Activated T-cell treated with anti-CD3 and anti-CD28 coated beads for 48 hours (primary cell): ENCODE measurements at regions not wholly inside any gene's neighbourhood (a gene's known extent, or its start where the extent isn't known, plus 50 kb on each side); places are given as distances from the start of the nearest gene placed in this dataset.

Experiments used
- DNase-seq: peaks from one replicate; pipeline ENCODE4 v3.0.0-alpha.2; 2020; ENCODE audit warnings: low read depth

DNA sequence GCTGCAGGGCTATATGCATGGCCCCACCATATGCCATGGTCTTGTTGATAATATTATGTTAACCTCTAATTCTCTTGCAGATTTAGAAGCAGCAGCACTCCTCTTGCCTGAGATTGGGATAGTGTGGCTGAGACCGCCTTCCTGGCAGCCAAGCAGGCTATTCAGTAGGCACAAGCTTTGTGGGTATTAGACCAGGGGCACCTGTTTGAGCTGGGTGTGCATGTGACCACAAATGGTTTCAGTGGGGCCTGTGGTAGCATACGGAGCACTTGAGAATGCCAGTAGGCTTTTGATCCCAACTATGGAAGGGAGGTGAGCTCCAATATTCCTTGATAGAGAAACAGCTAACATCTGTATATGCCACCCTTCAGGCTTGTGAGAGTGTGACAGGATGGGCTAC is 625.1 kb upstream of the NUDT12 start:
- DNase-seq, result no peak

DNA sequence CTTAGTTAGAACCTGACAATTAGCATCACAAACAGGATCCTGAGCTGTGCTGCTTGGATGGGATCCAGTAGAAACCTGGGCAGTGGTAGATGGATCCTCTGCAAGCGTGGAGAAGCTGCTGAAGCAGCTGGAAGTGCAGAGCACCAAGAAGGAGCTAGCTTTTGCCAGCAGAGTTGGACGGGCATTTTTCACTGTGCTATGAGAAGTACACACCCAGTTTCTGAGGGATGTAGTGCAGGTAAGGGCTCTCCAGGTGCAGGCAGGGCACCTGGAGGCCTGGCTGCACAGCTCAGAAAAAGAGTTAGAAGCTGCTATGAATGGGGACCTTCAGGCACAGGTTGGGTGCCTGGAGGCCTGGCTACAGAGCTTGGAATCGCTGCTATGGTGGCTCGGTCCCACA is 623.9 kb upstream of the NUDT12 start:
- no peak for DNase-seq

DNA sequence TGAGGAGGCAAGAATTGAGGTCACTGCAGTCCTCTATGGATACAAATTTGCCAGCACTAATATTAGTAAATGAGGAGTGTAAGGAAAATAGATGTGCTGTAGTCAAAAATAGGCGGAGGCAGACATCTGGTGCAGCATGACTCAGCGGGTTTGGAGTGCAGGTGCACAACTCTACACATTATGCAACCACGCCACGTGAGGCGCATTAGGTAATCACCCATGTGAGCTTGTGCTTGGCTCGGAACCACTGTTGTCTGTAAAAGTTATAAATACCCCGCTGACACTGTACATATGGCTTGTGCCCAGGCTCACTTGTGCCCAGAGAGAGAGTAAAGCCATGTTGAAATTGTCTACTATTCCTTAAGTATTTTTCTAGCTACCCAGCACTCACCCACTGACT is 623.5 kb upstream of the NUDT12 start:
- no peak for DNase-seq

DNA sequence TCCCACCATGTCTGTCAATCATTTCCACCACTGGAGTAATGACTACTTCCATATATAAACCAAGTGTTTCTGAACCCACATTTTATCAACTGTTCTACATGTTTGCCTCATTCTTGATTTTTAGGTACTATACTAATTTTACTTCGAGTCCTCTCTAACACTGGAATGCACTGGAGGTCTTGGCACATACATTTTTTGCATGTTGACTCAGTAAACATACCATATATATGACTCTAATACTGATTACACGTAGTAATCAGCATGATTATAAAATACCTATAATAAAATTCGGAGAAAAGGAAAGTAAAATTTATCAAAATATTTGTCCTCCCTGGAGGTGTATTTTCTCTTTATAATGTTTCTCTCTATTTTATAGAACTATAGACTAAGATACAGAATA is 621.7 kb upstream of the NUDT12 start:
- no peak for DNase-seq

- no peak for DNase-seq
These were observed 616.4 kb upstream of the NUDT12 start for GRCh38 chr5:104178829-104179456.

DNA sequence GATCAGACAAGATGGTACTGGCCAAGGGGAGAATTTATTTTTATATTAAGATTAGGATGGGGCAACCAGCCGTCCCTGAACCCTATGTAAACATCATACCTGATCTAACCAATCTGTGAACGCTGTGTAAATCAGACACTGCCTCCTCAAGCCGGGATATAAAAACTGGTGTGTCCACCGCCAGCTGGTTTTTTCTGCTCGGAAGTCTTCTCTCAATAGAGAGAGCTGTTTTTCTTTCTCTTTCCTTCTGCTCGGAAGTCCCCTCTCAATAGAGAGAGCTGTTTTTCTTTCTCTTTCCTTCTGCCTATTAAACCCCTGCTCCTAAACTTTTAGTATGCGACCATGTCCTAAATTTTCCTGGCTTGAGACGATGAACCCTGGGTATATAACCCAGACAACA is 615.5 kb upstream of the NUDT12 start:
- no peak for DNase-seq

DNA sequence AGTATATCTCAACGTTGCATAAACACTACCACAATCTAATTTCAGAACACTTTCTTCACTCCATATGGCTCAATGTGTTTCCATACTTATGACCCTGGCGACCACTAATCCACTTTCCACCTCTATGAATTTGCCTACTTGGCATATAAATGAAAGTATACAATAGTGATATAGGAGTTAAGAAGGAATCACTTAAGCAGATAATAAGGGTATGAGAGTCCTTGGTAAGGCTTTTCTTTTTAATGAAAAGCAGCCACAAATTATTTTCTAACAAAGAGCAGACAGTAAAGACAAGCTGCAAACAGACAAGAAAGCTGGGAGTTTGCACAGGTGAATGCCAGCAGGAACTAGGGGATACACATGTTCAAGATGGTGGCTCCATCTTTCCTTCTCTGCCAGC is 615.1 kb upstream of the NUDT12 start:
- no peak for DNase-seq

DNA sequence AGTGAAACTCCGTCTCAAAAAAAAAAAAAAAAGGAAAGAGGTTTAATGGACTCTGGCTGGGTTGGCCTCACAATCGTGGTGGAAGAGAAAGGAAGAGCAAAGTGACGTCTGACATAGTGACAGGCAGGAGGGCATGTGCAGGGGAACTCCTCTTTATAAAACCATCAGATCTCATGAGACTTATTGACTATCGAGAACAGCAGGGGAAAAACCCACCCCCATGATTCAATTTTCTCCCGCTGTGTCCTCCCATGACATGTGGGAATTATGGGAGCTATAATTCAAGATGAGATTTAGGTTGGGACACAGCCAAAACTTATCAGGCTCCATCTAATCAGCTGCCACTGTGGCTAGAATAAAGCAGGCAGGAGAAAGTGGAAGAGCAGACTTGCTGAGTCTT is 610.4 kb upstream of the NUDT12 start:
- no peak for DNase-seq

GRCh38 chr5:104171958-104172690 is 609.5 kb upstream of the NUDT12 start:
- DNase-seq, result no peak

GRCh38 chr5:104170926-104171325 is 608.3 kb upstream of the NUDT12 start:
- no peak for DNase-seq

- DNase-seq, result no peak
These were observed 584.1 kb upstream of the NUDT12 start for GRCh38 chr5:104146652-104147051.

- DNase-seq, result no peak
These were observed 577.3 kb upstream of the NUDT12 start for GRCh38 chr5:104139840-104140239.

DNA sequence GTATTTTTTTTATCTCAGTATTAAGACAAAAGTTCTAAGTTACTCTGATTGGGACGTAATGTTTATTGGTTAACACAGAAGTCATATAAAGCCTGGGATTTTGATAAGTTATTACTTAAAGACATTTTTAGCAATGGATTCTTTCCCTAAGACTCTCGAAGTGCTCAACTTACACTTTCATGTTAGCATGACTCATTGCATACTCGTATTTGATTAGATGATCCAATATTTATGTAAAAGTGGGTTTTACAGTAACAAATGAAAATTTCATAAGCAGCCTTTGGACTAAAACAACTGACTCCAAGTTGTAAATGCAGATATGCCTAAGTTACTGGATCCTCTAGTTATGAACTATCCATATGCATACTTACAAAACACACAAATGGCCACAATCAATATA is 567.7 kb upstream of the NUDT12 start:
- no peak for DNase-seq

- DNase-seq, result no peak
These were observed 565.8 kb upstream of the NUDT12 start for GRCh38 chr5:104128348-104128747.

- no peak for DNase-seq
These were observed 564.4 kb upstream of the NUDT12 start for GRCh38 chr5:104126980-104127379.

DNA sequence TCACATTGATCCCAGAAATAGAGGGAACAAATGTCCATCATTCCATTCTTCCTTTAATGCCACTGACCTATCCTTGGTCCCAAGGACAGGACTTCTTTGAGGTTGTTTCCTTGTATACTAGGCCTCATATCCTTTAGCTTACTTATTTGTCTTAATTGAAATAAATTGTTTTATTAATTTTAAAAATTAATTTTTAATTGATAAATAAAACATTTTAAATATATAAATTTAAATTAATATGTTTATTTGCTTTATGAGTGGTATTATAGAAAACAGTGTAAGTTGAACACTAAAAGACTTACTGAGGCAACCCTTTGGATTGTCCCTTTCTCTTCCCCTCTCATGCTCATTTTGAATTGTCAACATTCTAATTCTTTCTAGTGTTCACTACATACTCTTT is 556.9 kb upstream of the NUDT12 start:
- no peak for DNase-seq

DNA sequence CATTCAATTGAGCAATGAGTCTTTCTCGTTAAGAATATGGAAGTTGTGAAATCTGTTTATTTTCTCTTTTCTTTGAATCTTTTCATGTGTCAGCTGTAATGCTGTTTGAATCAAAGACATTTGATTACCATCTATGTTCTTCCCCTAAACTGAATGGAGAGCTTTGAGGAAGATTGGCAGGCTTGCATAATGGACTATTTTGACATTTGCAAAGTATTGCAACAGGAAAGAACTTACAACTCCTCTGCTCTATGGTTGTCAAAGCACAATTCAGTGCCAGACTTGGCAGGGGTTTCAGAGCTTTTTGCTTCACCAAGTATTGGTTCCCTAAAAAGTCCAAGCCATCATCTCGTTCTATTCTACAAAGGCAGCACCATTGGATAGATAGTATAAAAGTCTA is 549.0 kb upstream of the NUDT12 start:
- no peak for DNase-seq

DNA sequence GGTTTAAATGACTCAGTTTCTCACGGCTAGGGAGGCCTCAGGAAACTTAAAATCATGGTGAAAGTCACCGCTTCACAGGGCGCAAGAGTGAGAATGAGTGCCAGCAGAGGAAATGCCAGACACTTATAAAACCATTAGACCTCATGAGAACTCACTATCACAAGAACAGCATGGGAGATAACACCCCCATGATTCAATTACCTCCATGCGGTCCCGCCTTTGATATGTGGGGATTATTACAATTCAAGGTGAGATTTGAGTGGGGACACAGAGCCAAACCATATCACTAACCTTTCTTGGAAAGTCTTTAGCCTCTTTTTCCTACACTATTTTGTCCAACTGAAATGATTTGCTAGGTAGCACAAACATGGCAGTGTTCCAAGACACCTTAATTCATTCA is 533.9 kb upstream of the NUDT12 start:
- DNase-seq, result no peak

- no peak for DNase-seq
These were observed 532.9 kb upstream of the NUDT12 start for GRCh38 chr5:104095527-104095926.

GRCh38 chr5:104088876-104089778 is 526.5 kb upstream of the NUDT12 start:
- DNase-seq, result no peak

DNA sequence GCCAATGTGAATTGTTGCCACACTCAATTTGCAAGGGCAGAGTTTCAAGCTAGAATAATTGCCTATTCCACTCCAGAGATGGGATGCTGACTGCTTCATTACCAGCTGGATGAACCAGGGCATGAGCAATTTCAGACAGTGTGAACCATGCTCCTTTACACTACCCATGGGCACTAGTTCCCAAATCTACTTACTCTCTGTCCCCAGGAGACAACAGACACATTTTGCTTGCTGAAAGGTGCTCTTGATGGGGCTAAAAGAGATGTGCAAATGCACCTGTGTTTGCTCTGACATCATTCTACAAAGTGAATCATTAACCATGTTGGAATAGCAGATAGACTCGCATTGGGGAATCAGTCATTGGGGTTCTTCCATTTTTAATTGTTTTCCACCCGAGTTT is 522.3 kb upstream of the NUDT12 start:
- no peak for DNase-seq

DNA sequence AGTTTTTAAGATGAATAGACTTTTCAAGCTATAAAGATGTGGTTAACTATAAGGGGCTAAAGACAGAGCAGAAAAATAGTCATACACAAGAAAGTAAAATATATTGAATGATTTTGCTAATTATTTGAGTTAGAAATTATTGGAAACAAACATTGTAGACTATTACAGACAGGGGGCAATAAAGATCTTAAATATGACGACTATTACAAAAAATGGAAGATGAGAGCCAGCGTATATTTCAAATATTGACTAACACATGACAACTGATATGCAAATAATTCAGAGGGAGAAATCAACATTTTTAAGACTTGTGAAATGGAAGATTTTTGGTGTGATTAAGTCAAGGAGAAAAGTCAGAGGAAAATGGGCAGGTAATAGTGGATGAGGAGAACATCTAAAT is 520.2 kb upstream of the NUDT12 start:
- DNase-seq, result no peak

DNA sequence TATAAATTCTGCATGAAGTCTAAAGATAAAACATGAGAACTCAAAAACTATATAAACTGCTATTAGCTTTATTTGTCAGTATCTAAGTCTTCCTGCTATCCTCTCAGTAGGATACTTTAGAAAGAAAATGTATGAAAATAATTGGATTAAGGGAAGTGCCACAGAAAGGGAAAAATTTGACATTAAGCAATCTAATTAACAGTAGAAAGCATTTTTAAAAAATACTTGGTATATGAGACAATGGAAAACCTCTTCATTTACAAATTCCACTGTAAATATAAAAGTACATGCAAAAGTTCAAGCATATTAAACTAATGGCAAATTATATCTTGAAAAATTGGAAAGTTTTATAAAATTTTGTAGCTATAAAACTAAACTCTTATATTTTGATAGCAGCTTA is 518.6 kb upstream of the NUDT12 start:
- no peak for DNase-seq
